ENCODE measurements at regions not wholly inside any gene's neighbourhood (a gene's known extent, or its start where the extent isn't known, plus 50 kb on each side); places are given as distances from the start of the nearest gene placed in this dataset.

- H3K9me3 ChIP-seq (ENCODE audit: insufficient read depth, low read depth) = no peaks in the 10 kb centered on the region
- no peaks in the 10 kb centered on the region for H3F3A ChIP-seq (ENCODE audit: insufficient read depth, low read depth)
- no peaks in the 10 kb centered on the region for H3K36me3 ChIP-seq (ENCODE audit: low read depth)
- CTCF ChIA-PET = no interaction called here
- H3K27me3 ChIP-seq (ENCODE audit: insufficient read depth, low read depth) = peaks cover 4% of the 10 kb centered on the region; the same call in 1 of the 2 replicates
- no peaks in the 10 kb centered on the region for H3K4me1 ChIP-seq (replicated peaks; ENCODE audit: insufficient read depth)
- H3K4me3 ChIP-seq = no peak overlapping the region
- intact Hi-C loops (cut with micrococcal nuclease; ENCODE audit: unreplicated experiment) = no loop called here
- H3K79me2 ChIP-seq (ENCODE audit: low read depth) = no peaks in the 10 kb centered on the region
- POLR2A ChIA-PET (ENCODE audit: unreplicated experiment) = no interaction called here
- H3K9me2 ChIP-seq (ENCODE audit: insufficient read depth) = no peaks in the 10 kb centered on the region
- TF ChIP-seq EZH2 (IDR thresholded peaks at IDR 0.05; ENCODE audit: low read depth) (no peak), CTCF (conservative IDR thresholded peaks at IDR 0.05) (no peak)
- no peaks in the 10 kb centered on the region for H4K20me1 ChIP-seq (ENCODE audit: insufficient read depth)
- DNase-seq = no peak
- H3K27ac ChIP-seq = no peak overlapping the region
- H3K4me2 ChIP-seq = no peak overlapping the region
- BruUV-seq (replicated peaks) = no TSS peak
- H2AFZ ChIP-seq = no peak overlapping the region
Measured at GRCh38 chr10:112045938-112046337, 137.6 kb downstream of the GPAM start.

GRCh38 chr10:112047674-112048073 lies 135.9 kb downstream of the GPAM start:
- TF ChIP-seq EZH2 (IDR thresholded peaks at IDR 0.05; ENCODE audit: low read depth) (no peak), CTCF (conservative IDR thresholded peaks at IDR 0.05) (no peak)
- CTCF ChIA-PET = no interaction called here
- Histone ChIP-seq H3K27me3 (ENCODE audit: insufficient read depth, low read depth) (peaks cover 12% of the 10 kb centered on the region), H3K36me3 (ENCODE audit: low read depth) (no peaks in the 10 kb centered on the region), H3K9me3 (ENCODE audit: insufficient read depth, low read depth) (no peaks in the 10 kb centered on the region), H2AFZ (no peak overlapping the region), H3K79me2 (ENCODE audit: low read depth) (no peaks in the 10 kb centered on the region), H3K4me3 (no peak overlapping the region), H3K4me2 (no peak overlapping the region), H3K27ac (no peak overlapping the region), H3F3A (ENCODE audit: insufficient read depth, low read depth) (no peaks in the 10 kb centered on the region), H4K20me1 (ENCODE audit: insufficient read depth) (no peaks in the 10 kb centered on the region), H3K9me2 (ENCODE audit: insufficient read depth) (no peaks in the 10 kb centered on the region), H3K4me1 (replicated peaks; ENCODE audit: insufficient read depth) (no peaks in the 10 kb centered on the region)
- POLR2A ChIA-PET (ENCODE audit: unreplicated experiment) = no interaction called here
- intact Hi-C loops (cut with micrococcal nuclease; ENCODE audit: unreplicated experiment) = no loop called here
- BruUV-seq (replicated peaks) = no TSS peak
- no peak for DNase-seq

- Histone ChIP-seq H3K36me3 (ENCODE audit: low read depth) (no peaks in the 10 kb centered on the region), H3K27me3 (ENCODE audit: insufficient read depth, low read depth) (peaks cover 13% of the 10 kb centered on the region), H4K20me1 (ENCODE audit: insufficient read depth) (no peaks in the 10 kb centered on the region), H3K79me2 (ENCODE audit: low read depth) (no peaks in the 10 kb centered on the region), H3K27ac (no peak overlapping the region), H3F3A (ENCODE audit: insufficient read depth, low read depth) (no peaks in the 10 kb centered on the region), H3K9me2 (ENCODE audit: insufficient read depth) (no peaks in the 10 kb centered on the region), H3K4me2 (no peak overlapping the region), H3K4me1 (replicated peaks; ENCODE audit: insufficient read depth) (no peaks in the 10 kb centered on the region), H3K9me3 (ENCODE audit: insufficient read depth, low read depth) (no peaks in the 10 kb centered on the region), H3K4me3 (no peak overlapping the region), H2AFZ (no peak overlapping the region)
- BruUV-seq (replicated peaks) = no TSS peak
- no peak for DNase-seq
- CTCF ChIA-PET = no interaction called here
- POLR2A ChIA-PET (ENCODE audit: unreplicated experiment) = no interaction called here
- intact Hi-C loops (cut with micrococcal nuclease; ENCODE audit: unreplicated experiment) = no loop called here
- no peak for TF ChIP-seq CTCF (conservative IDR thresholded peaks at IDR 0.05)
- no peak for TF ChIP-seq EZH2 (IDR thresholded peaks at IDR 0.05; ENCODE audit: low read depth)
Measured at GRCh38 chr10:112052166-112052565, 131.4 kb downstream of the GPAM start.
